Activated CD4-positive, alpha-beta memory T cell treated with anti-CD3 and anti-CD28 coated beads for 36 hours (primary cell): ENCODE measurements at regions not wholly inside any gene's neighbourhood (a gene's known extent, or its start where the extent isn't known, plus 50 kb on each side); places are given as distances from the start of the nearest gene placed in this dataset.

Experiments used
- CTCF ChIA-PET: fragments of 350-600 bp; sonication (Branson Sonifier 250); formaldehyde crosslinking; loops from one replicate; lab custom pipeline; 2021; ENCODE audit warnings: antibody characterized with exemption, inconsistent platforms; lab: Charles Lee
- POLR2A ChIA-PET: fragments of 350-600 bp; sonication (Branson Sonifier 250); formaldehyde crosslinking; loops from one replicate; lab custom pipeline; 2021; ENCODE audit warnings: antibody characterized with exemption; lab: Charles Lee
- DNase-seq: peaks from one replicate; pipeline ENCODE4 v3.0.0-alpha.2; 2020
- H3K27ac Mint-ChIP-seq: one replicate; pipeline ENCODE4 v1.8.0; 2021; ENCODE audit warnings: mixed read lengths
- H3K27me3 Mint-ChIP-seq: one replicate; pipeline ENCODE4 v1.8.0; 2021; ENCODE audit warnings: mixed read lengths
- H3K36me3 Mint-ChIP-seq: one replicate; pipeline ENCODE4 v1.8.0; 2021; ENCODE audit warnings: mixed read lengths
- H3K4me1 Mint-ChIP-seq: one replicate; pipeline ENCODE4 v1.8.0; 2021; ENCODE audit warnings: low read depth, mixed read lengths
- H3K4me3 Mint-ChIP-seq: one replicate; pipeline ENCODE4 v1.8.0; 2021; ENCODE audit warnings: mild to moderate bottlenecking, mixed read lengths
- H3K9me3 Mint-ChIP-seq: one replicate; pipeline ENCODE4 v1.8.0; 2021; ENCODE audit warnings: mixed read lengths
- intact Hi-C: fragments of 100-400 bp; cut with micrococcal nuclease; formaldehyde crosslinking; loops from one replicate; pipeline ENCODE4 v1.15.1; 2023

DNA sequence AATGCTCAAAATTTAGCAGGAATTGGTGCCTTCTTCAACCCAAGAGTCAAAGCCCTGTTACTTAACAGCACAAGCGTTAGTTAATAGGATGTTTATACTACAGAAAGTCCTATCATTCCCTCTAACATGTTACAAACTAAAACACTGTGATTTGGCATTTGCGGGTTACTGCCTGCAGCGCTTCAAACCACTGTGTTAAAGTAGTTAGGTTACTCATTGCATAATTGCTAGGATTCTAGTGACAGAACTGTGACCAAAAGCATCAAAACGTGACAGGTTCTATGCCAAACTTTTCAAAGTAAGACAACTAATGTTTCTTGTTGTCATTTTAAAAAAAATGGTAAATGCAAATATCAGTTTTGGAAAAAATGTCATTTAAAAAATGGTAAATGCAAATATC lies 442.8 kb upstream of the ZFP42 start:
- no peaks in the 10 kb centered on the region for H3K27me3 Mint-ChIP-seq
- no peak overlapping the region for H3K27ac Mint-ChIP-seq
- intact Hi-C loops = no loop called here
- CTCF ChIA-PET = no interaction called here
- DNase-seq = no peak
- H3K4me1 Mint-ChIP-seq = no peaks in the 10 kb centered on the region
- no peaks in the 10 kb centered on the region for H3K36me3 Mint-ChIP-seq
- POLR2A ChIA-PET = no interaction called here
- H3K4me3 Mint-ChIP-seq = no peak overlapping the region
- H3K9me3 Mint-ChIP-seq = peaks cover 25% of the 10 kb centered on the region

GRCh38 chr4:187555174-187555573 lies 440.4 kb upstream of the ZFP42 start:
- peaks cover 14% of the 10 kb centered on the region for H3K9me3 Mint-ChIP-seq
- H3K36me3 Mint-ChIP-seq = no peaks in the 10 kb centered on the region
- H3K4me3 Mint-ChIP-seq = no peak overlapping the region
- intact Hi-C loops = no loop called here
- DNase-seq = no peak
- H3K4me1 Mint-ChIP-seq = no peaks in the 10 kb centered on the region
- H3K27me3 Mint-ChIP-seq = no peaks in the 10 kb centered on the region
- POLR2A ChIA-PET = no interaction called here
- H3K27ac Mint-ChIP-seq = no peak overlapping the region
- CTCF ChIA-PET = no interaction called here

DNA sequence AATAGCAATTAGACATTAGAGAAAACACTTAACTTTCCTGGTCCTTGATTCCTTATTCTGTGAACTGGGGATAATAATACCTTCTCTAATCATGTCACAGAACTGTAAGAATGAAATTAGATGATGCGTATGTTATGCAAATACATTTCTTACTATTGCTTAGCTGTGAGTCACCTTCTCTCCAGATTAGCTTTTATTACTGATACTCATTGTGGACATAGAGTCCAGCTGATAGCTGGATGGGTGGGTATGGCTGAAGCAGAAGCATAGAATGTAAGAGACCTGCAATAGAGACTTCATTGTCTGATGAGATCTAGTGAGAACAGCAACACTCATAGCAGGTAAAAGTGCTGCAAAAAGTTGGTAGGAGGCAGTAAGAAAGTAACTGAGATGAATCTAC lies 437.2 kb upstream of the ZFP42 start:
- DNase-seq = no peak
- Mint-ChIP-seq H3K36me3 (no peaks in the 10 kb centered on the region), H3K4me3 (no peak overlapping the region), H3K9me3 (peaks cover 12% of the 10 kb centered on the region), H3K4me1 (no peaks in the 10 kb centered on the region), H3K27me3 (no peaks in the 10 kb centered on the region), H3K27ac (no peak overlapping the region)
- POLR2A ChIA-PET = no interaction called here
- CTCF ChIA-PET = no interaction called here
- intact Hi-C loops = no loop called here

GRCh38 chr4:187562345-187562744 lies 433.2 kb upstream of the ZFP42 start:
- POLR2A ChIA-PET = no interaction called here
- Mint-ChIP-seq H3K9me3 (peaks cover 5% of the 10 kb centered on the region), H3K4me1 (no peaks in the 10 kb centered on the region), H3K27me3 (no peaks in the 10 kb centered on the region), H3K36me3 (no peaks in the 10 kb centered on the region), H3K27ac (no peak overlapping the region), H3K4me3 (no peak overlapping the region)
- CTCF ChIA-PET = no interaction called here
- intact Hi-C loops = no loop called here
- no peak for DNase-seq

GRCh38 chr4:187565416-187565815 lies 430.2 kb upstream of the ZFP42 start:
- intact Hi-C loops = no loop called here
- no peak for DNase-seq
- POLR2A ChIA-PET = no interaction called here
- H3K36me3 Mint-ChIP-seq = no peaks in the 10 kb centered on the region
- CTCF ChIA-PET = no interaction called here
- no peaks in the 10 kb centered on the region for H3K4me1 Mint-ChIP-seq
- H3K9me3 Mint-ChIP-seq = peaks cover 13% of the 10 kb centered on the region
- no peak overlapping the region for H3K27ac Mint-ChIP-seq
- H3K27me3 Mint-ChIP-seq = no peaks in the 10 kb centered on the region
- H3K4me3 Mint-ChIP-seq = no peak overlapping the region

- no peaks in the 10 kb centered on the region for H3K36me3 Mint-ChIP-seq
- CTCF ChIA-PET = no interaction called here
- POLR2A ChIA-PET = no interaction called here
- no peak for DNase-seq
- H3K27ac Mint-ChIP-seq = no peak overlapping the region
- no peaks in the 10 kb centered on the region for H3K27me3 Mint-ChIP-seq
- intact Hi-C loops = no loop called here
- peaks cover 12% of the 10 kb centered on the region for H3K9me3 Mint-ChIP-seq
- H3K4me3 Mint-ChIP-seq = no peak overlapping the region
- H3K4me1 Mint-ChIP-seq = no peaks in the 10 kb centered on the region
Observed at GRCh38 chr4:187569871-187570270, 425.7 kb upstream of the ZFP42 start.

DNA sequence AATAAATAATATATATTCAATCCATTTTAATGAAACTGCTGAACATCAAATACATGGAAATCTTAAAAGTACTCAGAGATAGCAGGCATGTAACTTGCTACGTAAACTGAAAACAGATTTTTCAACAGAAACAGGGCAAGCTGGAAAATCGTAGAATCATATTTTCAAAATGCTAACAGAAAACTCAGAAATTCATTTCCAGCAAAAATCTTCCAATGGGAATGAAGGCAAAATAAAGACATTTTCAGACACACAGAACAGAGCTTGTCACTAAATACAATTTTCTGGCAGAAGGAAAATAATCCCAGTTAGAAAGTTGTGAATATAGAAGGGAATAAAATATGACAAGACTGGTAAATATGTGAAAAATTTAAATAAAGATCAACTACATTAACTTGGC lies 419.9 kb upstream of the ZFP42 start:
- no peak for DNase-seq
- H3K4me1 Mint-ChIP-seq = no peaks in the 10 kb centered on the region
- POLR2A ChIA-PET = no interaction called here
- peaks cover 3% of the 10 kb centered on the region for H3K9me3 Mint-ChIP-seq
- no peaks in the 10 kb centered on the region for H3K36me3 Mint-ChIP-seq
- no peak overlapping the region for H3K27ac Mint-ChIP-seq
- CTCF ChIA-PET = no interaction called here
- no peaks in the 10 kb centered on the region for H3K27me3 Mint-ChIP-seq
- H3K4me3 Mint-ChIP-seq = no peak overlapping the region
- intact Hi-C loops = no loop called here

DNA sequence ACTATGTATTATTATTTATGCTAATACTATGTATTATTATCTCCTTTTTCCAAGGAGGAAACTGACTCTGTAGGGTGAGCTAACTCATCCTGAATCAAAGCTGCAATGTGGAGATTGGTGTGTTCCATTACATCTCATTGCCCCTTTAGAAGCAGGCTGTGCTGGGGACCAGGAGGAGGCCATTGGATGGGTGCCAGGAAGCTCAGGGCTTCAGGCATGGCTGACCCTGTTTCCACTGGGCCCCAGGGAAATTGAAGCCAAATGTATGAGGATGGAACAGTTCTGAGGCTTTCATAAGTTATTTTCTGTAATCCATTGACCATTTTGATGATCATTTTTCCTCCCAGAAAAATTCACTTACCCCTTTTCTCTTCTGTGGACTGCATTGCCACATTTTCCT lies 418.8 kb upstream of the ZFP42 start:
- Mint-ChIP-seq H3K36me3 (no peaks in the 10 kb centered on the region), H3K9me3 (no peaks in the 10 kb centered on the region), H3K27ac (no peak overlapping the region), H3K27me3 (no peaks in the 10 kb centered on the region), H3K4me1 (no peaks in the 10 kb centered on the region), H3K4me3 (no peak overlapping the region)
- intact Hi-C loops = no loop called here
- ChIA-PET CTCF (no interaction called here), POLR2A (no interaction called here)
- no peak for DNase-seq

GRCh38 chr4:187577941-187578480 lies 417.6 kb upstream of the ZFP42 start:
- intact Hi-C loops = no loop called here
- Mint-ChIP-seq H3K36me3 (no peaks in the 10 kb centered on the region), H3K4me1 (no peaks in the 10 kb centered on the region), H3K27ac (no peak overlapping the region), H3K27me3 (no peaks in the 10 kb centered on the region), H3K9me3 (no peaks in the 10 kb centered on the region), H3K4me3 (no peak overlapping the region)
- no peak for DNase-seq
- ChIA-PET CTCF (no interaction called here), POLR2A (no interaction called here)

DNA sequence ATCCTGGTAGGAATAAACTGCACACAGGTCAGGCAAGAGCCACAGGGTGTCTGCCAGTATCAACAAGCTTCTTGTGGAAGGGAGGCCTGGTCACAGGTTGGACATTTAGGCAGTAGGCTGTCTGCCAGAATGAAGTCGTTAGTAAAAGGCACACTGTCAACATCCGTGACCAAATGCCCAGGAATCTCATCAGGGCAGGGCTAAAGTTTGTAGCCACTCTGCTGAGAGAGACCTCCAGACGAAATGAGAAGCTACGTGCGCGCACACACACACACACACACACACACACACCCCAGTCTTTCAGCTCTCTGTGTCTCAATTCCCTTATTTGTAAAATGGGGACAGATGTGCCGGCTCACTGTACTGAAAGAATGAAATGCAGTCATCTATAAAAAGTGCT lies 408.7 kb upstream of the ZFP42 start:
- no peak for DNase-seq
- no peak overlapping the region for H3K4me3 Mint-ChIP-seq
- ChIA-PET CTCF (no interaction called here), POLR2A (no interaction called here)
- H3K9me3 Mint-ChIP-seq = no peaks in the 10 kb centered on the region
- intact Hi-C loops = no loop called here
- no peaks in the 10 kb centered on the region for H3K4me1 Mint-ChIP-seq
- H3K36me3 Mint-ChIP-seq = no peaks in the 10 kb centered on the region
- H3K27ac Mint-ChIP-seq = no peak overlapping the region
- H3K27me3 Mint-ChIP-seq = no peaks in the 10 kb centered on the region

- Mint-ChIP-seq H3K27ac (no peak overlapping the region), H3K9me3 (peaks cover 13% of the 10 kb centered on the region), H3K4me3 (no peak overlapping the region), H3K36me3 (no peaks in the 10 kb centered on the region), H3K27me3 (no peaks in the 10 kb centered on the region), H3K4me1 (no peaks in the 10 kb centered on the region)
- intact Hi-C loops = no loop called here
- ChIA-PET CTCF (no interaction called here), POLR2A (no interaction called here)
- DNase-seq = no peak
Observed at GRCh38 chr4:187598196-187598595, 397.4 kb upstream of the ZFP42 start.

- DNase-seq = no peak
- POLR2A ChIA-PET = no interaction called here
- no peak overlapping the region for H3K27ac Mint-ChIP-seq
- no peaks in the 10 kb centered on the region for H3K36me3 Mint-ChIP-seq
- CTCF ChIA-PET = no interaction called here
- intact Hi-C loops = no loop called here
- H3K4me3 Mint-ChIP-seq = no peak overlapping the region
- H3K4me1 Mint-ChIP-seq = no peaks in the 10 kb centered on the region
- H3K27me3 Mint-ChIP-seq = no peaks in the 10 kb centered on the region
- peaks cover 11% of the 10 kb centered on the region for H3K9me3 Mint-ChIP-seq
Observed at GRCh38 chr4:187602339-187603092, 393.1 kb upstream of the ZFP42 start.
